Thyroid gland (tissue), 4 donors: ENCODE measurements at regions not wholly inside any gene's neighbourhood (a gene's known extent, or its start where the extent isn't known, plus 50 kb on each side); places are given as distances from the start of the nearest gene placed in this dataset.

ENCODE experiments used
- DNase-seq, 2 donors: peaks; one replicate each; pipeline ENCODE4 v3.0.0-alpha.2; 2019
- H3K27ac ChIP-seq, 3 donors: fragments of 200-600 bp; sonication (generic); 1 replicate in 2 of 3; 2 replicates in 1 of 3; pipeline ENCODE4 v1.5.1; 2016 to 2019; ENCODE audit warnings: mild to moderate bottlenecking in 1 of 3, moderate library complexity in 1 of 3
- H3K27me3 ChIP-seq: fragments of 200-600 bp; sonication (generic); one replicate; pipeline ENCODE4 v1.5.1; 2019
- H3K36me3 ChIP-seq, 2 donors: fragments of 200-600 bp; sonication (generic); one replicate each; pipeline ENCODE4 v1.5.1; 2016 to 2019
- H3K4me1 ChIP-seq, 2 donors: fragments of 200-600 bp; sonication (generic); one replicate each; pipeline ENCODE4 v1.5.1; 2017 to 2019
- H3K4me3 ChIP-seq, 3 donors: fragments of 200-600 bp; sonication (generic); replicated peaks in 1 of 3; 1 replicate in 2 of 3; 2 replicates in 1 of 3; pipeline ENCODE4 v1.5.1; 2016; ENCODE audit warnings: mild to moderate bottlenecking in 1 of 3
- H3K9me3 ChIP-seq: fragments of 200-600 bp; sonication (generic); one replicate; pipeline ENCODE4 v1.5.1; 2017
- POLR2A ChIP-seq, 2 donors: fragments of 450-650 bp; IDR thresholded peaks; one replicate each; pipeline ENCODE4 v1.6.1; 2017; ENCODE audit warnings: antibody characterized with exemption in 2 of 2, mild to moderate bottlenecking in 2 of 2, moderate library complexity in 1 of 2
- WGBS, 2 donors: methylation state at CpG; one replicate each; pipeline ENCODE4 v1.1.5; 2017; 5-methylcytosine and 5-hydroxymethylcytosine counted together
- intact Hi-C: fragments of 100-400 bp; cut with DNase I; formaldehyde crosslinking; loops from one replicate; pipeline ENCODE4 v1.15.1; 2023
- TF ChIP-seq, protein P1 (sequence below), 6 experiments: fragments of 200-600 bp in 3 of 6; fragments of 450-650 bp in 3 of 6; sonication (generic) in 3 of 6; IDR thresholded peaks; one replicate each; pipeline ENCODE4 v1.5.1; 2016 to 2019; ENCODE audit warnings: antibody characterized with exemption in 6 of 6, mild to moderate bottlenecking in 2 of 6, inconsistent platforms in 1 of 6, moderate library complexity in 1 of 6

DNA sequence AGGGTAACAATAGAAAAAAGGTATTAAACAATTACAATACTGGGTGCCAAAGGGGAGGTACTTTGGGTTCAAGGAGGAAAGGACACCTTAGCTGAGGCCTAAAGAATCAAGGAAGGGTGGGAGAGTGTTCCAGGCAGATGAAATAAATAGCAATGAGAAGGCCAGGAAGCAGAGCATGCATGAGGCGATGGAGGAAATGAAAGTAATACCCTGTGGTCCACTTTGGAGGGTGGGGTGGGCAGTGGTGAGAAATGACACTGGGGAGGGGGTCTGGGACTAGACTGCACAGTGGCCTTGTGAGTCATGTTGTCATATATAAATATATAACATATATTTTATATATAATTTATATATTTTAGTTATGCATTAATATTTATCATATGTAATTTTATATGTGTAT, 55.9 kb downstream of the BHLHE40 start:
- 72 to 84% methylated on average over 1 of the region's 1 CpG for WGBS, 2 donors
- intact Hi-C loops, result no loop called here
- TF ChIP-seq POLR2A (IDR thresholded peaks at IDR 0.05), result no peak
- TF ChIP-seq, protein P1, sequence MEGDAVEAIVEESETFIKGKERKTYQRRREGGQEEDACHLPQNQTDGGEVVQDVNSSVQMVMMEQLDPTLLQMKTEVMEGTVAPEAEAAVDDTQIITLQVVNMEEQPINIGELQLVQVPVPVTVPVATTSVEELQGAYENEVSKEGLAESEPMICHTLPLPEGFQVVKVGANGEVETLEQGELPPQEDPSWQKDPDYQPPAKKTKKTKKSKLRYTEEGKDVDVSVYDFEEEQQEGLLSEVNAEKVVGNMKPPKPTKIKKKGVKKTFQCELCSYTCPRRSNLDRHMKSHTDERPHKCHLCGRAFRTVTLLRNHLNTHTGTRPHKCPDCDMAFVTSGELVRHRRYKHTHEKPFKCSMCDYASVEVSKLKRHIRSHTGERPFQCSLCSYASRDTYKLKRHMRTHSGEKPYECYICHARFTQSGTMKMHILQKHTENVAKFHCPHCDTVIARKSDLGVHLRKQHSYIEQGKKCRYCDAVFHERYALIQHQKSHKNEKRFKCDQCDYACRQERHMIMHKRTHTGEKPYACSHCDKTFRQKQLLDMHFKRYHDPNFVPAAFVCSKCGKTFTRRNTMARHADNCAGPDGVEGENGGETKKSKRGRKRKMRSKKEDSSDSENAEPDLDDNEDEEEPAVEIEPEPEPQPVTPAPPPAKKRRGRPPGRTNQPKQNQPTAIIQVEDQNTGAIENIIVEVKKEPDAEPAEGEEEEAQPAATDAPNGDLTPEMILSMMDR (IDR thresholded peaks at IDR 0.05), result no peak

GRCh38 chr3:5035692-5036391, 56.6 kb downstream of the BHLHE40 start:
- no peak overlapping the region for H3K4me3 ChIP-seq
- no peaks in the 10 kb centered on the region for H3K27me3 ChIP-seq
- H3K4me1 ChIP-seq, result no peaks in the 10 kb centered on the region
- H3K27ac ChIP-seq, result no peak overlapping the region
- TF ChIP-seq, protein P1 (IDR thresholded peaks at IDR 0.05), result no peak
- TF ChIP-seq POLR2A (IDR thresholded peaks at IDR 0.05), result no peak
- WGBS, 2 donors, result 90 to 94% methylated on average over 13 of the region's 13 CpGs
- H3K36me3 ChIP-seq, result no peaks in the 10 kb centered on the region
- no peak for DNase-seq
- no peaks in the 10 kb centered on the region for H3K9me3 ChIP-seq
- intact Hi-C loops, result no loop called here

More for the DNA sequence above, 55.9 kb downstream of the BHLHE40 start:
- Histone ChIP-seq H3K9me3 (no peaks in the 10 kb centered on the region), H3K4me1 (no peaks in the 10 kb centered on the region), H3K36me3 (no peaks in the 10 kb centered on the region), H3K4me3 (no peak overlapping the region), H3K27ac (no peak overlapping the region), H3K27me3 (no peaks in the 10 kb centered on the region)
- no peak for DNase-seq

DNA sequence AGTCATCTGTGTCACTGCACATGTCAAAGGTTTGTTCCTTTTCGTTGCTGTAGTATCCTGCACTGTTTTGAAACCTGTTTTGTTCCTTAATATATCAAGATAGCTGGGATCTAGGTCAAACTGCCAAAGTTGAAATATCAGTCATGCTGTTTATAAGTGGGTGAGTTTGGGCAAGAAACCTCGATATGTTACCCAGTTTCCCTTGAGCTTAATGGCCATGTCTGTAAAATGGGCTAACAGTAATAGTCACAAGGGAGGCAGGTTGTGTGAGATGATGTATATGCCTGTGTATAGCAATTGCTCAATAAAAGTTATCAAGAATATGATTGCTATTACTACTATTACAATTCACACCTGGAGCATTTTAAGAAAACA, 57.1 kb downstream of the BHLHE40 start:
- intact Hi-C loops, result no loop called here
- Histone ChIP-seq H3K36me3 (no peaks in the 10 kb centered on the region), H3K27ac (no peak overlapping the region), H3K4me3 (no peak overlapping the region), H3K4me1 (no peaks in the 10 kb centered on the region), H3K27me3 (no peaks in the 10 kb centered on the region), H3K9me3 (no peaks in the 10 kb centered on the region)
- DNase-seq, result no peak
- 82 to 90% methylated on average over 2 of the region's 2 CpGs for WGBS, 2 donors
- TF ChIP-seq, protein P1 (IDR thresholded peaks at IDR 0.05), result no peak
- TF ChIP-seq POLR2A (IDR thresholded peaks at IDR 0.05), result no peak

DNA sequence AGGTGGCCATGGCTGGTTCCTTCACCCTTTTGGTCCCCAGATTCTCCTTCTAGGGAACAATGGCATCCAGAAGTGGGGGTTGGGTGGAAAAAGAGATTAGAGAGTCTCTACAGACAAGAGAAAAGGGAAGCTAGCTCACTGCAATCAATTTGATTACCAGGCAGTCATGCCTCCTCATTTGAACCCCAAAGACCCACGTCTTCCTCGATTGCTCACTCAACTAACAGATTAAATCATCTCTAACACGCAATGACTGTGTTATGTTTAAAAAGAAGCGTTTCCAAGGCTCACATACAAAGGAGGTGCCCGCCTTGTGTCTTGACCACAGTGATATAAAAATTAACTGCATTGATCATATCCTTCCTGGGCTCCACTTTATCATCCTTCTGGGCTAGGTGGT, 57.6 kb downstream of the BHLHE40 start:
- H3K4me3 ChIP-seq, result no peak overlapping the region
- DNase-seq, result no peak

DNA sequence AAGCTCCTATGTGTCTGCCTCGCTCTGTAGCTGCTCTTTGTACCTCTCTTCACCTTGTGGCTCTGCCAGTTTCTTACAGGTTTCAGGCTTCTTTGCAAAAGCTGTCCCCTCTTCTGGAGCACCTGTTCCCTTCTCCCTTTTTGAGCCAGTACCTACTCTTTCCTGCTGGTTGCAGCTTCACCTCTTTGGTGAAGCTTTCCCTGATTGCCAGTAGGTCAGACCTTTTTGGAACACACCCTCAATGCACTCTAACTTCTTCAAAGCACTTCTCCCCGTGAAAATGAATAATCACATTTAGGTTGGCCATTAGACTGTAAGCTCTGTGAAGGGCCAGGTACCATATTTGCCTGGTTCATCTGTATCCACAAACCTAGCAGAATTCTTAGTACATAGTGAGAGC, 60.3 kb downstream of the BHLHE40 start:
- Histone ChIP-seq H3K4me3 (no peak overlapping the region), H3K27me3 (no peaks in the 10 kb centered on the region), H3K4me1 (no peaks in the 10 kb centered on the region), H3K27ac (no peak overlapping the region), H3K36me3 (no peaks in the 10 kb centered on the region), H3K9me3 (no peaks in the 10 kb centered on the region)
- 84 to 94% methylated on average over 2 of the region's 2 CpGs for WGBS, 2 donors
- no peak for TF ChIP-seq POLR2A (IDR thresholded peaks at IDR 0.05)
- TF ChIP-seq, protein P1 (IDR thresholded peaks at IDR 0.05), result no peak
- intact Hi-C loops, result no loop called here
- DNase-seq, result no peak

More for the DNA sequence above, 57.6 kb downstream of the BHLHE40 start:
- TF ChIP-seq, protein P1 (IDR thresholded peaks at IDR 0.05), result no peak
- no peak for TF ChIP-seq POLR2A (IDR thresholded peaks at IDR 0.05)
- no peak overlapping the region for H3K27ac ChIP-seq
- H3K4me1 ChIP-seq, result no peaks in the 10 kb centered on the region
- no peaks in the 10 kb centered on the region for H3K9me3 ChIP-seq
- intact Hi-C loops, result no loop called here
- no peaks in the 10 kb centered on the region for H3K27me3 ChIP-seq
- 85 to 86% methylated on average over 5 of the region's 5 CpGs for WGBS, 2 donors
- no peaks in the 10 kb centered on the region for H3K36me3 ChIP-seq
